ENCODE measurements at regions not wholly inside any gene's neighbourhood (a gene's known extent, or its start where the extent isn't known, plus 50 kb on each side); places are given as distances from the start of the nearest gene placed in this dataset.

DNA sequence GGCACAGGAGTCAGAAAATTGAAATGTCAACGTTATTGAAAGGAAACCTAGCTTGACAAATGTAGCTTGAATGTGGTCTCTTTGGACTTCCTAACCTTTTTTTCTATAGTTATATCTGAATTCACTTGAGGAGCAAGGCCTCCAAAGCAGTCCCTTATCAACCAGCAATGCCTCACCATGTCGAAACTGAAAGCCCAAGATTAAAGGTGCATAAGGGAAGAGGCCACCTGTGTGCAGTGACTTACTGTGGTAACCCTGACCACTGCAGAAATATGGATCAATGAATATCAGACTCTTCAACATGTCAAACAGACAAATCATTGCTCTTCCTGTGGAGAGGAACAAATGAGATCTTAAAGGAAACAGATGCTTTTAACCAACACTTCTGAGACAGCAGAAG lies 95.0 kb upstream of the GIMD1 start:
- Histone ChIP-seq H3K36me3 (ENCODE audit: insufficient read depth, low read length) (no peaks in the 10 kb centered on the region), H3K9me3 (ENCODE audit: control insufficient read depth in 1 of 2, insufficient read depth in 1 of 2, low read length in 2 of 2) (no peaks in the 10 kb centered on the region), H3K4me3 (ENCODE audit: low read length) (no peak overlapping the region), H3K27ac (ENCODE audit: low read depth in 1 of 2, low read length in 2 of 2) (no peak overlapping the region), H3K27me3 (ENCODE audit: control insufficient read depth in 1 of 2, insufficient read depth in 2 of 2, low read length in 2 of 2) (no peaks in the 10 kb centered on the region), H3K4me1 (ENCODE audit: insufficient read depth, low read length) (no peaks in the 10 kb centered on the region)
- intact Hi-C loops (cut with DNase I, micrococcal nuclease), result no loop called here
- ATAC-seq (ENCODE audit: poor library complexity) (no peak), DNase-seq (no peak)
- Mint-ChIP-seq H3K4me1 (ENCODE audit: low read depth) (no peaks in the 10 kb centered on the region), H3K4me3 (no peak overlapping the region), H3K9me3 (peaks cover 4% of the 10 kb centered on the region), H3K36me3 (ENCODE audit: low read depth) (no peaks in the 10 kb centered on the region), H3K27me3 (no peaks in the 10 kb centered on the region), H3K27ac (no peak overlapping the region)
- ChIA-PET CTCF (no interaction called here), POLR2A (no interaction called here)
- no peak for TF ChIP-seq CTCF (IDR thresholded peaks at IDR 0.05)

- no peak overlapping the region for H3K4me3 ChIP-seq (ENCODE audit: low read length)
- Mint-ChIP-seq H3K36me3 (ENCODE audit: low read depth) (no peaks in the 10 kb centered on the region), H3K27ac (no peak overlapping the region), H3K4me3 (no peak overlapping the region), H3K9me3 (no peaks in the 10 kb centered on the region), H3K4me1 (ENCODE audit: low read depth) (no peaks in the 10 kb centered on the region), H3K27me3 (no peaks in the 10 kb centered on the region)
- H3K27ac ChIP-seq (ENCODE audit: low read depth in 1 of 2, low read length in 2 of 2), result no peak overlapping the region
- ChIA-PET CTCF (no interaction called here), POLR2A (interaction anchor here (0.7 kb wide), 1 partner anchor 345 kb away, joined by 3 read pairs; no protein-coding TSS in a partner anchor)
- no peak for DNase-seq
- no peak for ATAC-seq (ENCODE audit: poor library complexity)
- intact Hi-C loops (cut with DNase I, micrococcal nuclease), result no loop called here
- H3K4me1 ChIP-seq (ENCODE audit: insufficient read depth, low read length), result no peaks in the 10 kb centered on the region
- TF ChIP-seq CTCF (IDR thresholded peaks at IDR 0.05), result no peak
- H3K27me3 ChIP-seq (ENCODE audit: control insufficient read depth in 1 of 2, insufficient read depth in 2 of 2, low read length in 2 of 2), result no peaks in the 10 kb centered on the region
- H3K9me3 ChIP-seq (ENCODE audit: control insufficient read depth in 1 of 2, insufficient read depth in 1 of 2, low read length in 2 of 2), result no peaks in the 10 kb centered on the region
- no peaks in the 10 kb centered on the region for H3K36me3 ChIP-seq (ENCODE audit: insufficient read depth, low read length)
These were observed 86.0 kb upstream of the GIMD1 start for GRCh38 chr4:106454581-106454980.

GRCh38 chr4:106454021-106454420 lies 85.4 kb upstream of the GIMD1 start:
- no peak for TF ChIP-seq CTCF (IDR thresholded peaks at IDR 0.05)
- Mint-ChIP-seq H3K4me3 (no peak overlapping the region), H3K36me3 (ENCODE audit: low read depth) (no peaks in the 10 kb centered on the region), H3K9me3 (no peaks in the 10 kb centered on the region), H3K27me3 (no peaks in the 10 kb centered on the region), H3K27ac (no peak overlapping the region), H3K4me1 (ENCODE audit: low read depth) (no peaks in the 10 kb centered on the region)
- H3K36me3 ChIP-seq (ENCODE audit: insufficient read depth, low read length), result no peaks in the 10 kb centered on the region
- no peak for ATAC-seq (ENCODE audit: poor library complexity)
- H3K9me3 ChIP-seq (ENCODE audit: control insufficient read depth in 1 of 2, insufficient read depth in 1 of 2, low read length in 2 of 2), result no peaks in the 10 kb centered on the region
- intact Hi-C loops (cut with DNase I, micrococcal nuclease), result no loop called here
- ChIA-PET CTCF (no interaction called here), POLR2A (no interaction called here)
- H3K4me3 ChIP-seq (ENCODE audit: low read length), result no peak overlapping the region
- no peaks in the 10 kb centered on the region for H3K4me1 ChIP-seq (ENCODE audit: insufficient read depth, low read length)
- no peaks in the 10 kb centered on the region for H3K27me3 ChIP-seq (ENCODE audit: control insufficient read depth in 1 of 2, insufficient read depth in 2 of 2, low read length in 2 of 2)
- no peak overlapping the region for H3K27ac ChIP-seq (ENCODE audit: low read depth in 1 of 2, low read length in 2 of 2)
- DNase-seq, result no peak
